Upper lobe of left lung (tissue), 4 donors: ENCODE measurements at regions not wholly inside any gene's neighbourhood (a gene's known extent, or its start where the extent isn't known, plus 50 kb on each side); places are given as distances from the start of the nearest gene placed in this dataset.

Experiments used
- EP300 ChIP-seq, 4 donors: sonication (generic); formaldehyde crosslinking; IDR thresholded peaks; one replicate each; pipeline ENCODE4 v1.5.1; 2017; ENCODE audit warnings: antibody characterized with exemption in 4 of 4, control low read depth in 2 of 4
- POLR2A ChIP-seq, 4 donors: fragments of 450-650 bp; IDR thresholded peaks; one replicate each; pipeline ENCODE4 v1.5.1; 2016 to 2017; ENCODE audit warnings: antibody characterized with exemption in 4 of 4, mild to moderate bottlenecking in 2 of 4
- TF ChIP-seq, protein P1 (sequence below), 6 experiments: fragments of 450-650 bp in 4 of 6; fragments of 200-600 bp in 2 of 6; sonication (generic) in 2 of 6; IDR thresholded peaks; one replicate each; pipeline ENCODE4 v1.5.1; 2016 to 2019; ENCODE audit warnings: antibody characterized with exemption in 6 of 6

DNA sequence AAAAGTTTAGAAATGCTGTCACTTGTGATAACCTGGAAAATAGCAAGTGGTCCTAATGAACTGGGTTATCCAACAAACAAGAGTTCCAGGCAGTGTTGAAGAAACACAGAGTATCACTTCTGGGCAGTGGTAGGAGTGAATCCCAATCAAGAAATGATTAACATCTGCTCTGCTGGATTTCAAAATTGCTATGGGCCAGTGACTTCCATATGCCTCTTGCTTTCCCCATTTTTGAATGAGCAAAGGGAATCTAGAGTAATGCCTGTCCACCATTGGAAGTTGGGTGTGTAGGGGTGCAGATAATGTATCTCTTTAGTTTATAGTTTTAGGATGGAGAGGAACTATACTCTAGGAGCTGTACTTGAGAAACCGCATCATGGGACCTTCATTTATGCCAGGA lies 236.5 kb downstream of the RPLP1 start:
- TF ChIP-seq, protein P1, sequence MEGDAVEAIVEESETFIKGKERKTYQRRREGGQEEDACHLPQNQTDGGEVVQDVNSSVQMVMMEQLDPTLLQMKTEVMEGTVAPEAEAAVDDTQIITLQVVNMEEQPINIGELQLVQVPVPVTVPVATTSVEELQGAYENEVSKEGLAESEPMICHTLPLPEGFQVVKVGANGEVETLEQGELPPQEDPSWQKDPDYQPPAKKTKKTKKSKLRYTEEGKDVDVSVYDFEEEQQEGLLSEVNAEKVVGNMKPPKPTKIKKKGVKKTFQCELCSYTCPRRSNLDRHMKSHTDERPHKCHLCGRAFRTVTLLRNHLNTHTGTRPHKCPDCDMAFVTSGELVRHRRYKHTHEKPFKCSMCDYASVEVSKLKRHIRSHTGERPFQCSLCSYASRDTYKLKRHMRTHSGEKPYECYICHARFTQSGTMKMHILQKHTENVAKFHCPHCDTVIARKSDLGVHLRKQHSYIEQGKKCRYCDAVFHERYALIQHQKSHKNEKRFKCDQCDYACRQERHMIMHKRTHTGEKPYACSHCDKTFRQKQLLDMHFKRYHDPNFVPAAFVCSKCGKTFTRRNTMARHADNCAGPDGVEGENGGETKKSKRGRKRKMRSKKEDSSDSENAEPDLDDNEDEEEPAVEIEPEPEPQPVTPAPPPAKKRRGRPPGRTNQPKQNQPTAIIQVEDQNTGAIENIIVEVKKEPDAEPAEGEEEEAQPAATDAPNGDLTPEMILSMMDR (IDR thresholded peaks at IDR 0.05), result no peak
- TF ChIP-seq POLR2A (IDR thresholded peaks at IDR 0.05) (no peak), EP300 (IDR thresholded peaks at IDR 0.05) (no peak)
